Activated B cell treated with CpG ODN at 0.5 μM for 24 hours (primary cell): ENCODE measurements at regions not wholly inside any gene's neighbourhood (a gene's known extent, or its start where the extent isn't known, plus 50 kb on each side); places are given as distances from the start of the nearest gene placed in this dataset.

Source experiments
- ATAC-seq: fragments of 200-7000 bp; cut with Tn5 transposase; one replicate; pipeline ENCODE4 v1.10.0; 2021; ENCODE audit warnings: low read depth, mild to moderate bottlenecking, moderate library complexity
- CTCF ChIA-PET: fragments of 350-600 bp; sonication (Branson Sonifier 250); formaldehyde crosslinking; loops from one replicate; lab custom pipeline; 2021; ENCODE audit warnings: antibody characterized with exemption; lab: Charles Lee
- POLR2A ChIA-PET: fragments of 350-600 bp; sonication (Branson Sonifier 250); formaldehyde crosslinking; loops from one replicate; lab custom pipeline; 2021; ENCODE audit warnings: antibody characterized with exemption; lab: Charles Lee
- DNase-seq: peaks from one replicate; pipeline ENCODE4 v3.0.0; 2022
- H3K27ac Mint-ChIP-seq: one replicate; pipeline ENCODE4 v1.8.0; 2020; ENCODE audit warnings: mixed read lengths
- H3K27me3 Mint-ChIP-seq: one replicate; pipeline ENCODE4 v1.8.0; 2021; ENCODE audit warnings: mixed read lengths
- H3K36me3 Mint-ChIP-seq: one replicate; pipeline ENCODE4 v1.8.0; 2021; ENCODE audit warnings: low read depth, mixed read lengths
- H3K4me1 Mint-ChIP-seq: one replicate; pipeline ENCODE4 v1.8.0; 2021; ENCODE audit warnings: mixed read lengths
- H3K4me3 Mint-ChIP-seq: one replicate; pipeline ENCODE4 v1.8.0; 2020; ENCODE audit warnings: mild to moderate bottlenecking, mixed read lengths
- H3K9me3 Mint-ChIP-seq: one replicate; pipeline ENCODE4 v1.8.0; 2020; ENCODE audit warnings: mixed read lengths
- intact Hi-C: fragments of 100-400 bp; cut with micrococcal nuclease; formaldehyde crosslinking; loops from one replicate; pipeline ENCODE4 v1.15.1; 2024
- TF ChIP-seq, protein P1 (sequence below): fragments of 200-600 bp; IDR thresholded peaks from one replicate; pipeline ENCODE4 v1.8.0; 2022; ENCODE audit warnings: antibody characterized with exemption, mild to moderate bottlenecking

DNA sequence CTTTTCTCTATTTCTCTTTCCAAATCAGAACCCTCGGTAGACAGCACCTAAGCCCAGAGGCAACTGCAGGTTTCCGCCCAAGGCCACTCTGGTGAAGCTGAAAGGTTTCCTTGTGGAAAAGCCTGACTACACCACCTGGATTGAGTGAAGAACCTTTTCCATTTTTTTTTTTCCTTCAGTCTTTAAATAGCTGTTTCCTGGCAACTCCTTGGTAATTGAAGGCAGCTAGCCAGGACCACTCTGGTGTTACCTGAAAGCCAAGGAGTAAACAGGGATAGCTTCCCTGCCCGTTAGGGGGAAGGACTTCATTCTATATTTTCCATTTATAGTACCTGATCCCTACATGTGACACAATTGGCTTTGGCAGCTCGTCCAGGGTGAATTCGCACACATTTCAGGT lies 1238.4 kb downstream of the GRIK2 start:
- DNase-seq: no peak
- no peak for ATAC-seq
- CTCF ChIA-PET: no interaction called here
- no peaks in the 10 kb centered on the region for H3K27me3 Mint-ChIP-seq
- intact Hi-C loops: no loop called here
- no peaks in the 10 kb centered on the region for H3K9me3 Mint-ChIP-seq
- TF ChIP-seq, protein P1, sequence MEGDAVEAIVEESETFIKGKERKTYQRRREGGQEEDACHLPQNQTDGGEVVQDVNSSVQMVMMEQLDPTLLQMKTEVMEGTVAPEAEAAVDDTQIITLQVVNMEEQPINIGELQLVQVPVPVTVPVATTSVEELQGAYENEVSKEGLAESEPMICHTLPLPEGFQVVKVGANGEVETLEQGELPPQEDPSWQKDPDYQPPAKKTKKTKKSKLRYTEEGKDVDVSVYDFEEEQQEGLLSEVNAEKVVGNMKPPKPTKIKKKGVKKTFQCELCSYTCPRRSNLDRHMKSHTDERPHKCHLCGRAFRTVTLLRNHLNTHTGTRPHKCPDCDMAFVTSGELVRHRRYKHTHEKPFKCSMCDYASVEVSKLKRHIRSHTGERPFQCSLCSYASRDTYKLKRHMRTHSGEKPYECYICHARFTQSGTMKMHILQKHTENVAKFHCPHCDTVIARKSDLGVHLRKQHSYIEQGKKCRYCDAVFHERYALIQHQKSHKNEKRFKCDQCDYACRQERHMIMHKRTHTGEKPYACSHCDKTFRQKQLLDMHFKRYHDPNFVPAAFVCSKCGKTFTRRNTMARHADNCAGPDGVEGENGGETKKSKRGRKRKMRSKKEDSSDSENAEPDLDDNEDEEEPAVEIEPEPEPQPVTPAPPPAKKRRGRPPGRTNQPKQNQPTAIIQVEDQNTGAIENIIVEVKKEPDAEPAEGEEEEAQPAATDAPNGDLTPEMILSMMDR: no peak
- H3K4me1 Mint-ChIP-seq: no peaks in the 10 kb centered on the region
- POLR2A ChIA-PET: no interaction called here
- no peak overlapping the region for H3K4me3 Mint-ChIP-seq
- H3K36me3 Mint-ChIP-seq: no peaks in the 10 kb centered on the region
- no peak overlapping the region for H3K27ac Mint-ChIP-seq

DNA sequence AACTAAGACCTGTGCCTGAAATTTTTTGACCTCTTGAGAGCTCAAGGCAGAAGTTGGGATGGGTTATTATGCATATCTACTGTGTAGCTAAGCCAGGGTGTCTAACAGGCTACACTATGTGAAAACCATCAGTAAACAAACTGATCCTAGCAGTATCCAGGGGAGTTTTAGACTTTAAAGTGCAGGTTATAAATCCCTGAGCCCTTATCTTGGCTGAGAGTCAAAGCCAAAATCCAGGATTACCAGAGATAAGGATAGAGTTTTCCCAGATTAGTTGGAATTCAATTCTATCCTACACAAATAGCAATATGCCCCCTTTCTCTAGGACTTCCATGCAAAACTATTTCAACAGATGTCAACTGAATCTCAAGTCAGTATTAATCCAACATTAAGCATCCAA lies 1229.7 kb downstream of the GRIK2 start:
- no peaks in the 10 kb centered on the region for H3K9me3 Mint-ChIP-seq
- no peaks in the 10 kb centered on the region for H3K36me3 Mint-ChIP-seq
- CTCF ChIA-PET: no interaction called here
- H3K27me3 Mint-ChIP-seq: no peaks in the 10 kb centered on the region
- ATAC-seq (no peak), DNase-seq (no peak)
- TF ChIP-seq, protein P1: no peak
- intact Hi-C loops: no loop called here
- POLR2A ChIA-PET: no interaction called here
- H3K4me3 Mint-ChIP-seq: no peak overlapping the region
- no peak overlapping the region for H3K27ac Mint-ChIP-seq
- no peaks in the 10 kb centered on the region for H3K4me1 Mint-ChIP-seq

DNA sequence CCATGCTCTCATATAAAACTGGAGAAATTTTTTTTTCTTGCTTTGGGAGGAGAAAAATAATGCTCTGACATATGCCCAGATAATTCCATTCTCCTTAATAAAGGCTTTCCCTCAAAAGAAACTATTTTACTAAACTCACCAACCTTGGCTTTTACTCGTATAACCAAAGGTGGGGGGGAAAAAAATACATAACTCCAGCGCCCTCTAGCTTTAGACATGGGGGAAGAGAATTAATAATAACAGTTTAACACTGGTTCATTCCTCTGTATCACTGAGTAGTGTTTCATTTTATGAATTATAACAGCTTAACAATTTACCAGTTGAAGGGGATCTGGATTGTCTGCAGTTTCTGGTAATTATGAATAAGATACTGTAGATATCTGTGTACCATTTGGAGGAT lies 1226.1 kb downstream of the GRIK2 start:
- ATAC-seq: no peak

DNA sequence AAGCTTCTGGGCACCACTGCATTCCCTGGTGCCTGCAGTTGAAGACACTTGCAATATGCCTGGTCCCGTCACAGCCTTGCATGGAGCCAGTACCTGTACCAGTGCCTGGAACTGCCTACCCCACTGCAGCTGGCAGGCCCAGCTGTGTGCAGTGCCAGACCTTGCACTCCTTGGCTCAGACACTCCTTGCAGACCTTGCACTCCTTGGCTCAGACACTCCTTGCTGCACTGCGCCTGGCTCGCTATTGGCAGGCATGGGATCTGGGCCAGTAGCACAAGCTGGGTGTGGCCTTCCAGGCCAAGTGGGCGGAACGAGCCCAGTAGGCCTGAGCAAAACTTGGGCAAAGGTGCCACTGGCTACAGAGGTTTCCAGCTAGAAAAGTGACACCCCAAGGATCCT lies 1189.1 kb downstream of the GRIK2 start:
- Mint-ChIP-seq H3K4me3 (no peak overlapping the region), H3K27me3 (no peaks in the 10 kb centered on the region), H3K4me1 (no peaks in the 10 kb centered on the region), H3K36me3 (no peaks in the 10 kb centered on the region), H3K9me3 (peaks cover 3% of the 10 kb centered on the region), H3K27ac (no peak overlapping the region)
- no peak for ATAC-seq
- ChIA-PET CTCF (no interaction called here), POLR2A (no interaction called here)
- TF ChIP-seq, protein P1: no peak
- DNase-seq: no peak
- intact Hi-C loops: no loop called here

More for the DNA sequence above, 1226.1 kb downstream of the GRIK2 start:
- Mint-ChIP-seq H3K4me1 (no peaks in the 10 kb centered on the region), H3K9me3 (no peaks in the 10 kb centered on the region), H3K27ac (no peak overlapping the region), H3K27me3 (no peaks in the 10 kb centered on the region), H3K4me3 (no peak overlapping the region), H3K36me3 (no peaks in the 10 kb centered on the region)
- POLR2A ChIA-PET: no interaction called here
- CTCF ChIA-PET: no interaction called here
- no peak for DNase-seq
- intact Hi-C loops: no loop called here
- TF ChIP-seq, protein P1: no peak

DNA sequence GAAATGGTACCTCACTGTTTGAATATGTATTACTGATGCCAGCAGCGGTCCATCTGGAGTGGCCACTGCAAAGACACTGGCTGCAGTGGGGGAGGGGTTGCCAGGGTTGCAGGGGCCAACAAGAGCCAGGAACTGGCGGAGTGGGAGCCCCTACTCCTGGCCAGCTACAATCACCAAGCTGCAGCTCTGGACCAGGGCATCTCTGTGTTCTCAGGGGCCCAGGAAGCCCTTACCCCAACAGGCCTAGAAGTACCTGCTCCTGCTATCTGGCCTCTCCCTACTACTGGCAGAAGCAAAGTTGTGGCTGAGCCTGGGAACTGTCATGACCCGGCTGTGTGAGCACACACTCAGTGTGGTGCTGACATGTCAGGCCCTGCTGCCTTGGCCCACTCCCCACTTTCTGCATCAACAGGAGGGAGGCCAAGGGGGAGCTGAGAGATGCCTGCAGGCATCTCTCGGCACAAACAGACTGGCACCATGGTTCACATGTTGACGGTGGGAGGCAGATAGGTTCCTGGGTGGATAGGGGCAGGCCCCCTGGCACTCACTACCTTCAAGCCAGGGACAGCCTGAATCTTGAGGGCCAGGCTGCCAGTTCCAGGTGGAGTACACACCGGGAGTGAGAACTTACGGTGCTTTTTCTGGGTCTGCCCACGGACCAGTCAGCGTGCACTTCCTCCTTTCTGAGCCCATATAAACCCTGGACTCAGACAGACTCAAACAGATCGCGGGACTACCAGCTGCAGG lies 1188.0 kb downstream of the GRIK2 start:
- H3K27me3 Mint-ChIP-seq: no peaks in the 10 kb centered on the region
- H3K36me3 Mint-ChIP-seq: no peaks in the 10 kb centered on the region
- no peak overlapping the region for H3K4me3 Mint-ChIP-seq
- DNase-seq: no peak
- no peak overlapping the region for H3K27ac Mint-ChIP-seq
- TF ChIP-seq, protein P1: no peak
- no peaks in the 10 kb centered on the region for H3K4me1 Mint-ChIP-seq
- POLR2A ChIA-PET: no interaction called here
- intact Hi-C loops: no loop called here
- no peak for ATAC-seq
- CTCF ChIA-PET: no interaction called here
- H3K9me3 Mint-ChIP-seq: peaks cover 3% of the 10 kb centered on the region
